HG03139 (cell line): ENCODE measurements at regions not wholly inside any gene's neighbourhood (a gene's known extent, or its start where the extent isn't known, plus 50 kb on each side); places are given as distances from the start of the nearest gene placed in this dataset.

Source experiments
- ATAC-seq: cut with Tn5 transposase; IDR thresholded peaks from one replicate; pipeline ENCODE4 v1.9.1; 2021; ENCODE audit not compliant: unreplicated experiment

DNA sequence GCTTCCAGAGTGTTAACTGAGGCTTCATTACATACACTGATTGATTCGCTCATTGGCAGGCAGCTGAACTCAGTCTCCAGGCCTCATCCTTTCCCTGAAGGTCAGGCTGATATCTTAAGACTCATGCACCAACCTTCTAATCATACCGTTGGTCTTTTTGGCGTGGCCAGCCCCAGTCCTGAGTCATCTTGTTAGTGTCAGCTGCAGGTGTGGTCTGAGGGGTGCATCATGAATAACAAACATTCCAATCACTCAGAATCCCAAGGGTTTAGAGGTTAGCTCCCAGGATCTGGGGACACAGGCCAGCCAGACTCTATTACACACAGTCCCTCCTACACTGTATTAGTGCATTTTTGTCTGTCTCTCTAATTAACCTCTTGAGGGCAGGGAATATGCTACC is 271.5 kb downstream of the HRH4 start:
- ATAC-seq: no peak

DNA sequence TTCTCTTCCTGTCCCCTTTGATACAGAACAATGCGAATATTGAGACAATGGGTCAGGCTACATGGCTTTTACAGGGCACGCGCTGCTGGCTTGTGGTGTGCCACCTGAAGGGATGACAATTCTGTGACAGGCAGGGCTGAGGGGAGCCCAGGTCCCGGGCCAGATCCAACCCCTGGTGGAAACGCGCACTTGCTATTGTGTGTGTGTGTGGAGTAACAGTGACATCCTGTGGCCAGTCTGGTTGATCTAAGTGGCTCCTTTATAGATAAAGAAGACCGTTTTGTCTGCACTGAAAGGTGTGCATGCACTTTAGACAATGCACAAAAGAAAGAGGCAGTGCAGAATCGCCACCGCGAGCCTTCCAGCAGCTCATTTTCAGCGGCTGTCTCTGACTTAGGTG is 273.6 kb downstream of the HRH4 start:
- no peak for ATAC-seq

GRCh38 chr18:24735624-24736231 is 275.3 kb downstream of the HRH4 start:
- no peak for ATAC-seq

- no peak for ATAC-seq
Measured at GRCh38 chr18:24736662-24737330, 276.4 kb downstream of the HRH4 start.

GRCh38 chr18:24740829-24741228 is 280.4 kb downstream of the HRH4 start:
- no peak for ATAC-seq

GRCh38 chr18:24741321-24741720 is 280.9 kb downstream of the HRH4 start:
- no peak for ATAC-seq

DNA sequence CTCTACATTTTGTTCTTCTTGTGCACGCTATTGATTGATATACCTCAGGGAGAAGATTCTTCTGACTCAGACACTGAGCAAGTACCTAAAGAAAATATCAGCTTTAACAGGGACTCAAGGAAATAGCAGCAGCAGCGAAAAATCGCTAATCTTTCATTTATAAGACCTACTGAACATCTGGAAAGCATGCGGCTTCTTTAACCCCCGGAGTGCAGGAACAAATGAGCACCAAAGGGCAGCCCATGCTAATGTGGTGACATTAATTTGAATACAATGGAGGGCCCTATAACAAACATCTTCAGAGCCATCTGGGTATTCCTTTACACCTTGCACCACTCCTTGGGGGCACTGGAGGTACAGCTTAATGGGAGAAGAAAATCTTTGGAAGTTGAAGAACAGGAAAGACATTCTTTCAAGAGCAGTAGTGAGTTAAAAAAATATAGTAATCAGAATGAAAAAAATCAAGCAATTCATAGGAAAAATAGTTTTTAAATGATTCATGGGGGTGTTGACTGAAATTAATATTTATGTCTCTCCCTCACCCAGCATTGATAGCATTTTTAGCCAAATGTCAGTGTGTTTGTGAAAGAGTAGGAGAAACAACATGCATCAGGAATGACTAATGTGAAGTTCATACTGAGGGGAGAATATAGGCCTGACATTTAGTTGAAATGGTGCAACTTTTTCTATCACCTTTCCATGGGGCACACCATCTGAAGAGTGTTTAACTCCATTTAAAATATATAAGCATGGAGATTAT is 281.7 kb downstream of the HRH4 start:
- no peak for ATAC-seq

DNA sequence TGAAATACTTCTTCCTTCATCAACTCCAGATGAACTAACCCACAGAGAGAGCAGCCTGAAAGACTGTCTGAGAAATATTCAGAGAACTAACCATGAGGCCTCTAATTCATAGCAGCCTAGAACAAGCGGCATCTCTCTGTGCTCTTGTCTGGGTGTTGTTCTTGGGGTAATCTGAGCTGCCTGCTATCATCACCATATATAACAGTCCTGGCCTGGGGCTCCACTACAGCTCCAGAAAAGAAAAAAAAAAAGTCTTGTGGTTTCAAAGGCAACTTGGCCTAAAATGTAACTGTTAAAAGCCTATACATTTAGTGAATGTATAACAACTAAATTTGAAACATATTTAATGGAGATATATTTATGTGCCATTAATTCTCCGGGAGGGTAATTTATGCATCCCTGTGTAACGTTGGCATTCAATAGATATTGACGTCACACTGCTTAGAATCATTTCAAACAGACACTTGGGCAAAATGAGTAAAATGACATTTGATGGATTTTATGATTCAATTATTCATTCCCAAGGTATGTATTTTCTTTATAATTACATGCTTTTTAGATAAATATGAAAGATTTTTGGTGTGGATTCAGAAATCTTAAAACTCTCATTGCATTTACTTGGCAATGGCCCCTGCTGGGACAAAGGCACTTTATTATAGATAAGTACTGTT is 294.3 kb downstream of the HRH4 start:
- ATAC-seq: no peak

GRCh38 chr18:24756385-24756784 is 295.9 kb downstream of the HRH4 start:
- ATAC-seq: no peak

DNA sequence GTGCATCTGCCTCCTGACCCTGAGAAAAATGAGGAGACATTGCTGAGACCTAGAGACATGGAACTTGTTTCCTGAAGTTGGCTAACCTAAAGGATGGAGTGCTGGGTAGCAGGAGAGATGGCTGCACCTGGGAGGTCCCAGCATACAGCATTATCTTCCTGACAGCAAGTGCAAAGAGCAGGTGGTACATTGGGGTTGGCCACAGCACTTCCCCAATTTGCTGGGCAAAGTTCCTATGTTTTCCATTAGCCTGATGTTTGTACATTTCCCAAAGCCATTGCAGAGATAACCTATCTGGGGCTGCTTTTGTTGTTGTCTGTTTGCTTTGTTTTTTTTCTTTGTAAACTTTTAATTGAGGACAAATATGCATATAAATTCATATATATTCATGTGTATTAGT is 296.7 kb downstream of the HRH4 start:
- no peak for ATAC-seq

- no peak for ATAC-seq
Measured at GRCh38 chr18:24761765-24762164, 301.3 kb downstream of the HRH4 start.

DNA sequence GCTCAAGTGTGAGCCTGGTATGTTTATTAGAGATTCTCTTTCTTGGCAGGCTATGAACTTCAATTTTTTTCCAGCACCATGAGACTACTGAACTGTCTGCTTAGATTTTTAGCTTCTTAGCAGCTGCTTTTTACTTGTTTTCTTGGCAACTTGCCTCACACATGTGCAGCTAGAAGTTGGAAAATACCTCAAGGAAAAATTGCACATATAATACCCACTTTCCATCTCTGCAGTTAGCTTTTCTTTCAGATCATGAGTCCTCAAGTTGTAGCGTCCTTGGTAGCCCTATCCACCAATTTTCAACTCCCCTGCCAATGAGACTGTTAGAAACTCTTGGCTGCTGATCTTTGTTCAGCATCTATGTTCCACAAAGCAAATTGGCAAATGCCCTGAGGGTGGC is 302.1 kb downstream of the HRH4 start:
- ATAC-seq: no peak

DNA sequence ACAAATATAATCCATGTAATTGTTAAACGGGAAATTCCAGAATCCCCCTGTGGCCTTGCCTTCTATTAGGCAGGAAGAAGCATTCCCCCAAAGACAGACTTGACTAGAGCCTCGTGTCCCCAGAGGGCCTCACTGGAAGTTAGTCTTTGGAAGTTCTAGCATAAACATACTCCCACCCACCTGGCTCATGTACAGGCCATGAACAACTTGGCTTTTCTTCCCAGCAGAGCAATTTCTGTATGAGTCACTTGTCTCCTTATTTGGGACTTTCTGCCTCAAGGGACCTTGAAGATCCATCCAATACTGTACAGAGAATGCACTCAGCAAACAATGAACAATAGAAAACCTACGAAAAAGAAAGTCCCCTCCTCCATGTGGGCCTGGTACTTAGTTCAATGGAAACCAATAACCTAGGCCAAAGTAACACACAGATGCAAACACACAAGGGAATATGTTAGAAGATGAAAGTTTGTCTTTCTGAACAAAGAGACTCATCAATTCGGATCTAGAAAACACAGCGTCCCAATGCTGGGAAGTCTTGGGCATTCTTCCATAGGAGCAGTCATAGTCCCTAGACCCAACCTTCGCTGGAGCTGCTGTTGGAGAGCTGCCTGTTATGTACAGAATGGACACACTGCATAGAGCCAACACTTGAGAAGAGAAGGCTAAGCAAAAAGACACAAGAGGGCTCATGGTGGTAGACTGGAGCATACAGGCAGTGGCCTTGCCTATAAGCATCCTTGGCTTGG is 303.5 kb downstream of the HRH4 start:
- no peak for ATAC-seq

- no peak for ATAC-seq
Measured at GRCh38 chr18:24764766-24765165, 304.3 kb downstream of the HRH4 start.

- ATAC-seq: no peak
Measured at GRCh38 chr18:24766376-24766775, 305.9 kb downstream of the HRH4 start.

- no peak for ATAC-seq
Measured at GRCh38 chr18:24770311-24771024, 310.0 kb downstream of the HRH4 start.

GRCh38 chr18:24771300-24771699 is 310.9 kb downstream of the HRH4 start:
- no peak for ATAC-seq

GRCh38 chr18:24773101-24773500 is 312.7 kb downstream of the HRH4 start:
- ATAC-seq: no peak

DNA sequence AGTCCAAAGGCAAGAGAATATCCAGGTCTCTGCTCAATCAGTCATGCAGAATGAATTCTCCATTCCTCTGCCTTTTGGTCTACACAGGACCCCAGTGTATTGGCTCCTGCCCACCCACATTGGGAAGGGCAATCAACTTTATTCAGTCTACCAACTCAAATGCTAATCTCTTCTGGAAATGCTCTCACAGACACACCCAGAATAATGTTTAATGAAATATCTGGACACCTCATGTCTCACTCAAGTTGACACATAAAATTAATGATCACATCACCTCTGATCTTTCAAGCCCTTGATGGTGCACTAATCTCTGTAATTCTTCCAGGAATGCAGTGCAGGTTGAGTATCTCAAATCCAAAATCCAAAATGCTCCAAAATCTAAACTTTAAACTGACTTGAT is 315.6 kb downstream of the HRH4 start:
- ATAC-seq: no peak

GRCh38 chr18:24778810-24779418 is 318.5 kb downstream of the HRH4 start:
- ATAC-seq: no peak
